UCSD-AML1 (cell line): ENCODE measurements at regions not wholly inside any gene's neighbourhood (a gene's known extent, or its start where the extent isn't known, plus 50 kb on each side); places are given as distances from the start of the nearest gene placed in this dataset.

Source experiments
- DNase-seq: peaks from one replicate; lab custom pipeline; 2025; ENCODE audit not compliant: unreplicated experiment; lab: John Stamatoyannopoulos, UW

DNA sequence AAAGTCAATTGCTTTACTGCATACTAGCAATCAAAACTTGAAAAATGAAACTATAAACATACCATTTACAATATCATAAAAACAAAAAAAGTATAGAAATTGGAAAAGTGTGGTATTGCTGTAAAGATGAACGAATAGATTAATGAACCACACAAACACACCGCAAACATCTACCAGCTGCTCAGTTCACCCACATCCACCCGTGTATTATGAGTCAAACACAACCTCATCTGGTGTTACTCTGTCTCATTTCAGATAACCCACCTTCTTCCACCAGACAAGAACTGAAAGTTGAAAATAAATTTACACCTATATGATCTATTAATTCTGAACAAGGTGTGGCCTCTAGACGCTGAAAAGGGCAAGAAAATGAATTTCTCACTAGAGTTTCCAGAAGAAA lies 53.3 kb downstream of the BLID start:
- DNase-seq, result no peak

DNA sequence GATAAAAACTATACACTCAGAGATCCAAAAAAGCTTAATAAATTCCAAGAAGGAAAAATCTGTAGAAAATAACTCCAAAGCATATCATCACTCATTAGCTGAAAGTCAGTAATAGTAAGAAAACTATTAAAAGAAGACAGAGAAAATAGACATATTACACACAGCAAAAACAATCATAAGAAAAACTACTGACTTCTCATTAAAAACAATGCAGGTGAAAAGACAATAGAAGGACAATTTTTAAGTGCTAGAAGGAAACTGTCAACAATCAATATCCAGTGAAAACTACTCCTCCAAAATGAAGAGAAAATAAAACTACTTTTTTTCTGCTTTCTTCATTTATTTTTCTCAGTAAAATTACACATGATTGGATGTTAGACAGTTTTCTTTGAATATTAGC lies 56.5 kb downstream of the BLID start:
- no peak for DNase-seq

DNA sequence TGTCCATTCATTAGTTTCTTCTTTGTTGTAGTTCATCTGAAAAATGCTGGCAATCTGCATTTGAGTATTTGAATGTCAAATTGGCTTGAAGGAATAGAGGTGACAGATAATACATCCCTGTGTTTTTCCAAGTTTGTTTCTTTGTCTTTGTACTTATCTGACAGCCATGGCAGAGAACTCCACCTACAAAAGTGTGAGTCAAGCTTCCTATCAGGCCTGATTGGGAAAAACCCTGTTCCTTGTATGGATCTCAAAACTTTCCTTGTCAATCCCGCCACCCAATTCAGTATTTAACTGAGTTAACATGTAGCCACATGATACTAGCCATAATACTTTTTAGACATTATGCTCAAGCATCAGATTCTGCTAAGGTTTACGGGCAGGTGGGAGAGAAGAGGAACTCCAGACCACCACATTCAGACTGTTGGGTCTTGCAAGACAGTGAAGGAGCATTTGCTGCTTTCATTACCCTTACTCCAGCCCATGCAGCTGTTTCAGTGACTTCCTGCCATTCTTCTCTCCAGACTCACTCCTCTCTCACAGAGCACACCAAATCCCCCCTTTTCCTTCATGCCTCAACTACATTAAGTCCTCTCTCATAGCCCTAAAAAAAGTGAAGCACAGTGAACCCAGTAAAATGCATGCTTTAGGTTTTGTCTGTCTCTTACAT lies 65.9 kb downstream of the BLID start:
- no peak for DNase-seq

DNA sequence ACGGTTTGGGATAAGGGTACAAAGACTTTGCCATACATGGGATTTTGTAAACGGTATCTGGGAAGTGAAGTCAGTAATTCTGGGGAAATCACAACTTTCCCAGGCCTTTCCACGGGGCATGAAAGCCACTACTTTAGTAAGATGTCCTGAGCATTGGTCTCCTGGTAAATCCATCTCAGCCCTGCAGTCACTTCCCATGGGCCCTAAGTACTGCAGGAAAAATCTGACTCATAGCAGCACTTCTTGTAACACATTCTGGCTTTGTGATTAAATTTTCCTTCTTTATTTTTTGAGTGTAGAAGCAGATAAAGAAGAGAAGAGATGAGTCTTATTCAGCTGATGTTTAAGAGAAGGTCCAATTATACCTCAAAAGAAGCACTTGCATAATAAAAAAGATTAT lies 67.6 kb downstream of the BLID start:
- no peak for DNase-seq

DNA sequence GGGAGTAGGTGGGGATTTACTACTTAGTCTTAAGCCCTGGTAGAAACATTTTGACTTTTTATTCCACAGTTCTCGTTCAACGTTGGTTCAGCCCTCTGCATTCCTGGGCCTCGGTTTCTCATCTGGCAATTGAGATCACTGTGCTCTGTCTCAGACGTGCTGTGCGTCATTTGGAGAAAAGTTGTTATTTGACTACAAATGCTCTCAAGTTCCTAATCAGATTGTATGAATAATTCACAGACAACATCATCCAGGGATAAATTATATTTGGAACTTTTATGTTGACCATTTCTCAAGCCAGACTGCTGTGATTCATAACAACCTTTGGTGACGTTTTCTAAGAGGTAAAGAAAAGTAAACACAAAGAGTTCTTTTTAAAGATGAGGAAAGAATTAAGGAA lies 69.2 kb downstream of the BLID start:
- DNase-seq, result no peak

DNA sequence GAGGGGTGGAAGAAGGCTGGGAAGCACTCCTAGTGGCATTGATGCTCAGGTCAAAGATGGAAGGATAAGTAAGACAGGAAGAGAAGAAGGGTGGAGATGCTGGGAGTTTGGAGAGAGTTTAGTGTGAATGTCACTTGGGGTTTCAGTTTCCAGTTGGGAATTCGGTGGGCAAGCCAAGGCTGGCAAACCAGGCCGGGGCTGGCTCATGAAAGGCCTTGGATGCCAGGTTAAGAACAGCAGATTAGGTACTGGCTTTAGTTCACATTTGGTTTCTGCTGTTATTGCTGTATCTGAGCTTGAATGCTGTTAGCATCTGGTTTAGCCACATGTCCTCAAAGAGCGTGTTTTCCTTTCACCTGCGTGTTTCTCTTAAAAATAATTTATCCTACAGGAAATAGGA lies 69.6 kb downstream of the BLID start:
- no peak for DNase-seq

DNA sequence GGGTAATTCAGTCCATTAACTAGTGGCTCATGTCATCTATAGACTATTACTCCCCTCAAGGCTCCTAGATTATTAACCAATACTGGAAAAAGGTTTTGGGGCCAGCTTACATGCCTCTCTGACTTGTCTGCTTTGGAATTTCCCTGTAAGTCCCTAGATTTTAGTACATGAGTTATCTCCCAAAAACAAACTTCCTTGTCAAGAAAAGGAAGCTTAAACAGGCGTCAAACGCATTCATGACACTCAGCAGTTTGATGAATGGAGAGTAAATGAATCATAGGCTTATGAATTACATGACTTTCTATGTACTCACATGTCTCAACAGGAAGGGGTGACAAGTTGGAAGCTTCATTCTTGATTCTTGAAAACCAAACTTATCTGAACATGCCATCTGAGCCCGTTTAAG lies 70.8 kb downstream of the BLID start:
- no peak for DNase-seq

DNA sequence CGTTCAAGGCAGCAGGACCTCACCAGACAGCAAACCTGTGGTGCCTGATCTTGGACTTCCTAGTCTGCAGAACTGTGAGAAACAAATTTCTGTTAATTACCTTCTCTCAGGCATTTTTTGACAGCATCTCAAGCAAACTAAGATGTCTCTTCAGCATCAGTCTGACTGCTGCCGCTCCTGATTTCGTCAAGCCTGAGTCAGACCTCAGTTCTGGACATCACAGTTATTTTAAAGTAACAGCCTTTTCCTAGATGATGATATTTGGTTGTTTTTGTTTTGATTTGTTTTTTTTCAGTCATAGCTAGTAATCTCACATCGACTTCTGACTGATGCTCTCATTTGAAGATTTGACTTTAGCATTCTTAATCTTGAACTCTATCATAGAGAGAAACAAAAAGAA lies 71.9 kb downstream of the BLID start:
- no peak for DNase-seq

DNA sequence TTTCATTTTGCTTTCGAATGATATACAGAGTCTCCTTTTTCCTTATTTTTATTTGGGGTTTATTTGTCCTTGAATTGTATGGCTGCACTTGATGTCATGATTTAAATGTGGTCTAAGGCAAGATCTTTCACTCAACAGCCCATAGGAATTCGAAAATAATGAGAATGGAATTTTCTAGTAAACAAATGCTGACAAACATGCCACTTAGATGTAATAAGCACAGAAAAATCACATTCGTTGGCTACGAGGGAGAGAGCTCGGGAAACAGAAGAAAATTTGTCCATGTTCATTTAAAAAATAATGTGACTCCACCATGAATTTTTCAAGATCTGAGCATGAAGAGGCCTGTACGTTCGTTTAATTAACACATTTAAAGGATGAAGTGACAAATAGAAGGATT lies 73.0 kb downstream of the BLID start:
- DNase-seq, result no peak

DNA sequence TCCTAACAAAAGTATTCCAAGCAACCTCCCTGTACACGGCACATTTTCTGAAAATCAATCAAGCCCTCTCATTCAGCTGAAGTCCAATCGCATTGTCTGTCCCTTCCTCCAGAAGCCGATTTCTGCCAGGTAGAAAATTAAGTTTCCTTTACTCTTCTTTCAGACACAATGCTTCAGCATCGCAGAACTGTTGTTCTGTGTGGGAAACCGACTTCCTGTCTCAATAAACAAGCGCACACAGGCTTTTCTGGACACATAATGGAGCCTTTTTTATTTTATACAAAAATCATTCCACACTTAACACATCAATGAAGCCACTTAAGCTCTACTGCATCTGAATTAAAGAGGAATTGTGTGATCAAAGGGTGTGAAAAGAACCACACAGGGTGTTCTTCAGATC lies 75.6 kb downstream of the BLID start:
- DNase-seq, result no peak

DNA sequence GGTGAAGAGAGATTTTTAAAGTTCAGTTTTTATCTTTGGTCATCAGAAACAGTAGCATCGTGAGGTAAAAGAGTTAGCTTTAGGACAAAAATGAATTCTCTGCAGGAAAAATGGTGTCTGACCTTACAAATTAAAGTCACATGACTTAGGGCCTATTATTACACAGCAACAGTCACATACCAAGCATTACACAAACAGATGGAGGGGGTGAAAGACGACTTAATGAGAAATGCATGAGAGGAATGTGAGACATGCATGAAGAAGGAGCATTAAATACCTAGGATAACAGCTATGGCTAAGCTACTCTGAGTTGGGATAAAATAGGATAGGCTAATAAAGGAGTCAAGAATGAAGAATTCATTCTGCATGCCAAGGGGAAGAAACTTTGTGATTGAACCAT lies 77.5 kb downstream of the BLID start:
- DNase-seq, result no peak

DNA sequence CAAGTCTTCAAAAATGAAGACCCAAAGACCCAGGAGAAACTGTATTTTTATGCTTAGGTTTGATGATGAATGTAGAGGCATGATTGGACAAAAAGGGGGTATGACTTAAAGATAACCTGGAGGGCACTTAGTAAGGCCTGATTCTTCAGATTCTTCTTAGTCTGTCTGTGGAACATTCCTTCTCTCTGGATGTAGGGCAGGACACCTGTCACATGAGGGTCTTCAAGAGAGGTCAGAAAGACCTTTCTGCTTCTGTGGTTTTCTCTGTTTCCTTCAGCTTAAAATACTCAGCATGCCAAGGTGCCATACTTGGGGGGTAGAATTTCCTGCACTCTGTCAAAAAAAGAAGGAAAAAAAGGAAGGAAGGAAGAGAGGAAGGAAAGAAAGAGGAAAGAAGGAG lies 78.1 kb downstream of the BLID start:
- DNase-seq, result no peak

DNA sequence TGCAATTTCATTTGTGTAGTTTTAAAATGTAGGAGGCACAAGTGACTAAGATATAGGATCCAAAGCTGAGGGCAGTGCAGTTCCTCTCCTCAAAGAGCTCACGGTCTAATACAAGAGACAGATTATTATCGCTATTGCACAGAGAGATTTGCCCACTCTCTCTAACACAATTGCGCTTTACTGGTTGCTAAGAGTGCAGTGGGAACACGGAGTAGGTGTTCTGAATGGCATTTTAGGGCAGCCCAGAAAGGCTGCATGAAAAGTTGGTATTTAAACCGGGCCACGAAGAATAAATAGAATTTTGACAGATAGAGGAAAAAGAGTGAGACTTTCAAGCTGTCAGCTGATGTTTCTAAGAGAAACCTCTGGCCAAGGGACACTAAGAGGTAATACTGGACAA lies 79.5 kb downstream of the BLID start:
- no peak for DNase-seq

DNA sequence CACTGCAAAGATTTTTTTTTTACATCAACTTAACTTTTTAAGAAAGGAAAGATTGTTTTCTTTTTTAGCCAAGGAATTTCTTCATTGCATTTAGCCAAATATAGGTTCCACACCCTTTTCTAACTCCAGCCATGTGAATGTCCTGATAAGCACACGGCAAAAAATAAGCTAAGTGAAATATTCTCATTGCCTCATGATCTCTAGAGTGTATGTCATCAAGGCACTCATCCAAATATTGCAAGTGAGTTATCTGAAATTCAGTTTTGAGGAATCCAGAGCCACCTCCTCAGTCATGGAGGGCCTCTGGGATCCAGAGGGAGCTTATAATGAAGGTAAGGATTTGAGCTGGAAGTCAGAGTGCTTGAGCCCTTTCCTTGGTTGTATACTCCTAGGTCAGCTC lies 80.0 kb downstream of the BLID start:
- no peak for DNase-seq

DNA sequence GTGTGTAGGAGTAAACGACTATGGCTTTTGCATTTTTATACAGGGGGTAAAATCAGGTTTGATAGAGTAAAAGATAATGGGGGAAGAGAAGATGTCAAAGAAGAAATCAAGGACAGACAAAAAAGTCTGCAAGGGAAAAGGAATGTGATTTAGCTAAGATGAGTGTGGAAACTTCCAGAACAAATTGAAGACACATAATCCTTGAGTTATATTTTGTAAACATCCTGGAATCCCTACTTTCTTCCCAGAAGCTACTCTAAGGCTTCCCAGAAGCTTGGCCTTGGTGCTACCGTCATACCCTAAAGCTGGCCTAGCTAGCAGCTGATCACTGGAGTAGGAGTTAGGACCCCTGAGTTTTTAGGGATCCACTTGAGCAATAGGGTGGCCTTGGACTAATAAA lies 82.4 kb downstream of the BLID start:
- DNase-seq, result no peak

DNA sequence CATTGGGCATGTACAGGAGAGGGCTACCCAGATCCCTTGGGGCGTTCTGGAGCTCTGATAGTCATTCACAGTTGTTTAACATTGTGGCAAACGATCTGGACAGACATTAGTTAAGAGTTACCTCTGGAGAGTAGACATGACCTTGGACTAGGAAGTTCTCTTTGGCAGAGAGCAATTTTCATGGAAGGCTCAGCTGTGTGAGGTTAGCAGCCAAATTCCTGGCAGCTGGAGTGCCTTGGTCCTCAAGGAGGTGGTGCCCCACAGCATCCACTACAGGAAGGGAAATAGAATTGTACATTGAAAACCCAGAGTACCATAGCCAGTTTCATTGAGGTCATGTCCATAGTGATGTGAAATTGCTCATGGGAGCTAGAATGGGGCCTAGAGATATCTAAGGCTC lies 82.8 kb downstream of the BLID start:
- DNase-seq, result no peak

DNA sequence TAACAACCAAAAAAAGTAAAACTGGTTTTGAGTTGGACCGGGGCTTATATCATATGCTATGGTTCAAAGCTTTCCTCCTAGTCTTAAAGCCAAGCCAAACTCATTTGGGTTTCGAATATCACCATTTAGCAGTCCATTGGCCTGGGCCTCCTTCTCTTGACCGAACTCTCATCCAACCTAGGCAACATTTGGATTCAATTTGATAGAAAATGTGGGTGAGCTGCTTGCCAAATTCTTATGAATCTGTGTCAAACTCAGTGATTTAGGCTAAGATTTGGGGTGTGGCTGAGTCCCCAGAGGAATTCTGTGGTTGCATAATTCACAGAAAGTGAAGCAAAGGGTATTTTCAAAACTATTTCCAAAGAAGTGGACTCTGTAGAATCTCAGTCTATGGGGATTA lies 83.7 kb downstream of the BLID start:
- no peak for DNase-seq

DNA sequence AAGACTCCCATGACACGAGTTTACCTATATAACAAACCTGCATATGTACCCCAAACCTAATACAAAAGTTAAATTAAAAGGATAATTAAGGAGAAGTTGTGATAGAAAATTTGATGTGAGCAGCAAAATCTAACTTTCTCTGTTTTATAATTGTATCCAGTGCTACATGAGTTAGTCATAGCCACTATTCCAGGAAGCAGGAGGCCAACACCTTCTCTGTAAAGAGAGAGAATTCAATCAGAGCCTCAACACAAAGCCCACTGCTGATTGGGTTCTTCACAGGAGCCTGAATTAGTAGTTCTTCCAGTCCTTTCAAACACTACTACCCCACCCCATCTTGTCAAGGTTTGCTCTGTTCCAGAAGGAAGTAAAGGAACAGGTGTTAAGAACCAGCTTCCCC lies 84.2 kb downstream of the BLID start:
- no peak for DNase-seq

DNA sequence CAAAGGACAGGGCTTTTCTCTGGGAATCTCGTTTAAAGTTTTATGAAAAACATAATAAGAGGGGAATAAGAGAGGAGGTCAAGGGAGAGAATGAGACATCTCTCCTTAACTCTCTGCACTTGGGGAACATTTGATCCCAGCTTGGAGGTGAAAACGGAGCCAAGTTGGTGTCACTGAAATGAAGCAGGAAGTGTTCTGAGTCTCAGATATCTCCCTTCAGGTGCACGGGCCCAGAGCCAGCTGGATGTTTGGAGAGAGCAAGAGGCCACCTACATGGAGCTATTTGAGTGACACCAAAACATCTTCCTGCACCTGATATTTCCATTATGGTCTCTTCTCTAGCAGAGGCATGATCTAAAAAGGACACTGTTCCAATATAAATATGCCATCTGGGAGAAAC lies 85.7 kb downstream of the BLID start:
- DNase-seq, result no peak

DNA sequence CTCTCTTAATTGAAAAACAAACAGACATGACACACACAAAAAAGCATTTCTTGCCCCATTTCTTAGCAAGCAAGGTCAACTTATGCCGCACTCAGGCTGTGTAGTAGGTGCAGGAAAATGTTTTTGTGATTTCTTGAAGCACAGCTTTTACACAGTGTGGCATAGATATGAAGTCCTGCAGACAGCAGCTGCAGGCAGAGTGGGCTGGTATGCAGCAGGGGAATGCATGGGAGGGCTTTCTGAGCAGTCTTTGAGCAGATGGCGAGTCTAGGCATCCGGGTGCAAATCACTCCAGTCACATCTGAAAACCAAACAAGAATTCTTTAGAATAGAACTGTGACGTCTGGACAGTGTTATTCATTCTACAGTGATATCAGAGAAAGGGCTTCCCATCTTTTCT lies 87.5 kb downstream of the BLID start:
- no peak for DNase-seq

DNA sequence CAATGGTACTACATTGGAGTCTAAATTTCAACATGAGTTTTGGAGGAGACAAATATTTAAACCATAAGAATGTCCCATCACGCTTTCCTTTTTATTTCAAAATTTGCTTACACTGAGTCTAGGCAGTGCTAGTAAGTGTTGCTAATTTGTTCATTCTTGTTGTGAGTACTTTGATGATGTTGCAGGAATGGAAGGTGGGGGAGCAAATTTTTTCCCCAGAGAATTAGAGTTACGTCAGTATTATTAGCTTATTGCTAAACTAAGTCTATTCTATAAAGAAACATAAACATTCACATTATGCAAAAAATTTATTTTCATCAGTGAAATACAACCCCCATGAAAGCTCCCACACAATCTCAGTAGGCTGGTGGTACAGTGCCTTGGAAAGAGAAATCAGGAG lies 88.0 kb downstream of the BLID start:
- DNase-seq, result no peak

DNA sequence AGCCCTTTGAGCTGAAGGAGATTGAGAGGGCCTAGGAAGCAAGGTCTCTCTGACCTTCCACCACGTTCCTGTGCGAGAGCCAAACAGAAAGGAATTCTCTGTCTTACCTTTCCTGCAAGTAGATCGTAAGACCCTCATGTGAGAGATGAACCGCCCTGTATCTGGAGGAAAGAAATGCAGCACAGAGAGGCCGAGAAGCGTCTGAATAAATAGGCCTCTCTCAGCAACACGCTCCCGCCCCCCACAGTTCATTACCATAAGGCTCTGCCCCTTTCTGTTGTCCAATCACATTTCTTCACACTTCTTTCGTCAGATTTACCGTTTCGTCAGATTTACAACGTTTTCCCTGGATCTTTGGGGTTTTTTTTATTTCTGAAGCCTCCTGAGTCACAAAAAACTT lies 90.3 kb downstream of the BLID start:
- DNase-seq, result no peak

DNA sequence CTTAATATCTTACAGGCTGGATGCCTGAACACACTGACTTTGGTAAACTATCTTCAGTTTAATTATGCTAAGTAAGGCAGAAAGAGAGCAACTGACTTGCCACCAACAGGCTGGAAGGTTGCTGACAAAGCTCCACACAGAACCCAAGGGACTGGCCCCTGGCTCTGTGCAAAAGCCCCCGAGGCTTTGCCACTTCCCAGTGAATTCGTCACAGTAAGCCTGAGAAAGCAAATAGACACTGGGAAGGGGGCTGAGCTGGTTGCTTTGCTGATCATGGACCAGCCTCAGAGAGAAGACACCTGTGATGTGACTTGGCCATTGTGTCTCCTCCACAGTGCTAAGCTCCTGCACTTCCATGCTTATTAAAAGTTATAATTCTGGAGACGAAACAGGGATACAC lies 91.7 kb downstream of the BLID start:
- no peak for DNase-seq
